Adrenal gland (tissue), 9 donors: ENCODE measurements at regions not wholly inside any gene's neighbourhood (a gene's known extent, or its start where the extent isn't known, plus 50 kb on each side); places are given as distances from the start of the nearest gene placed in this dataset.

Experiments
- DNase-seq, 7 donors: peaks; one replicate each; pipeline ENCODE4 v3.0.0-alpha.2; 2019 to 2020
- H3K27ac ChIP-seq, 5 donors: fragments of 200-600 bp; sonication (generic) in 4 of 5; 1 replicate in 3 of 5; 2 replicates in 2 of 5; pipeline versions ENCODE4 v1.5.1 to v1.8.0; 2016 to 2020; ENCODE audit warnings: mild to moderate bottlenecking in 1 of 5
- H3K27me3 ChIP-seq: fragments of 200-600 bp; 2 replicates; pipeline ENCODE4 v1.8.0; 2021
- H3K36me3 ChIP-seq, 2 donors: fragments of 200-600 bp; replicated peaks in 1 of 2; 1 replicate in 1 of 2; 2 replicates in 1 of 2; pipeline versions ENCODE4 v1.5.1 to v1.8.0; 2018 to 2022
- H3K4me1 ChIP-seq, 2 donors: fragments of 200-600 bp; replicated peaks in 1 of 2; 1 replicate in 1 of 2; 2 replicates in 1 of 2; pipeline versions ENCODE4 v1.5.1 to v1.8.0; 2018 to 2021
- H3K4me3 ChIP-seq, 4 donors: fragments of 200-600 bp; sonication (generic) in 3 of 4; one replicate each; pipeline ENCODE4 v1.5.1; 2016 to 2018
- H3K9me3 ChIP-seq, 3 donors: fragments of 200-600 bp; sonication (generic) in 1 of 3; replicated peaks in 1 of 3; 1 replicate in 2 of 3; 2 replicates in 1 of 3; pipeline versions ENCODE4 v1.5.1 to v1.8.0; 2016 to 2021
- CTCF ChIP-seq, 6 experiments: fragments of 450-650 bp in 4 of 6; fragments of 200-600 bp in 2 of 6; sonication (generic) in 1 of 6; IDR thresholded peaks; 1 replicate in 5 of 6; 2 replicates in 1 of 6; pipeline versions ENCODE4 v1.5.1 to v1.8.0; 2016 to 2021; ENCODE audit warnings: antibody characterized with exemption in 6 of 6, mild to moderate bottlenecking in 2 of 6, moderate library complexity in 1 of 6
- POLR2A ChIP-seq, 2 donors: fragments of 450-650 bp; IDR thresholded peaks; one replicate each; pipeline ENCODE4 v1.6.1; 2017; ENCODE audit warnings: antibody characterized with exemption in 2 of 2, mild to moderate bottlenecking in 2 of 2, moderate library complexity in 1 of 2
- WGBS, 4 donors: extraction: QIAGEN DNeasy Blood & Tissue Kit in 2 of 4; methylation state at CpG; one replicate each; pipeline versions ENCODE4 v1.1.5 to v1.1.7; 2013 to 2017; 5-methylcytosine and 5-hydroxymethylcytosine counted together
- intact Hi-C, 2 donors: fragments of 100-400 bp; cut with DNase I; formaldehyde crosslinking; loops; one replicate each; pipeline versions ENCODE4 v1.14.1 to v1.15.0; 2022 to 2023
- donor health status: healthy with polysubstance abuse.
- donor health status: Bipolar disorder and iron deficiency.
- donor health status: DM: yes; HTN: yes; CAD: no.
- donor health status: DM: no; HTN: no; CAD: no.
- donor health status: DM: no; HTN: no; CAD: no.

- DNase-seq, result no peak
- Histone ChIP-seq H3K36me3 (no peaks in the 10 kb centered on the region), H3K4me3 (no peak overlapping the region), H3K27ac (no peak overlapping the region), H3K27me3 (no peaks in the 10 kb centered on the region), H3K9me3 (peaks cover 3 to 7% (median 4%) of the 10 kb centered on the region in 3 donors), H3K4me1 (peaks cover 4 to 5% of the 10 kb centered on the region in 2 donors)
- intact Hi-C loops, result no loop called here
- TF ChIP-seq CTCF (IDR thresholded peaks at IDR 0.05) (no peak), POLR2A (IDR thresholded peaks at IDR 0.05) (no peak)
- 66 to 90% (median 72%) methylated on average over 2 of the region's 2 CpGs for WGBS, 4 donors
These were observed 73.5 kb upstream of the MKLN1 start for GRCh38 chr7:131254211-131254610.

- Histone ChIP-seq H3K36me3 (no peaks in the 10 kb centered on the region), H3K27me3 (no peaks in the 10 kb centered on the region), H3K4me1 (no peaks in the 10 kb centered on the region), H3K9me3 (peaks cover 3 to 7% (median 4%) of the 10 kb centered on the region in 3 donors), H3K4me3 (no peak overlapping the region), H3K27ac (no peak overlapping the region)
- no peak for DNase-seq
- no peak for TF ChIP-seq POLR2A (IDR thresholded peaks at IDR 0.05)
- 79 to 95% (median 88%) methylated on average over 1 of the region's 1 CpG for WGBS, 4 donors
- intact Hi-C loops, result no loop called here
These were observed 72.4 kb upstream of the MKLN1 start for GRCh38 chr7:131255242-131255641.

- Histone ChIP-seq H3K4me1 (no peaks in the 10 kb centered on the region), H3K9me3 (peaks cover 0 to 3% (median 0%) of the 10 kb centered on the region in 3 donors), H3K27ac (no peak overlapping the region), H3K27me3 (no peaks in the 10 kb centered on the region), H3K4me3 (no peak overlapping the region), H3K36me3 (no peaks in the 10 kb centered on the region)
- intact Hi-C loops, result no loop called here
- 87 to 96% (median 92%) methylated on average over 1 of the region's 1 CpG for WGBS, 4 donors
- no peak for DNase-seq
- no peak for TF ChIP-seq CTCF (IDR thresholded peaks at IDR 0.05)
- no peak for TF ChIP-seq POLR2A (IDR thresholded peaks at IDR 0.05)
These were observed 66.1 kb upstream of the MKLN1 start for GRCh38 chr7:131261476-131261994.

- intact Hi-C loops, result no loop called here
- WGBS, 4 donors, result 76 to 88% (median 83%) methylated on average over 4 of the region's 4 CpGs
- H3K4me3 ChIP-seq, result no peak overlapping the region
- no peaks in the 10 kb centered on the region for H3K36me3 ChIP-seq
- no peak overlapping the region for H3K27ac ChIP-seq
- H3K4me1 ChIP-seq, result no peaks in the 10 kb centered on the region
- no peaks in the 10 kb centered on the region for H3K27me3 ChIP-seq
- no peak for TF ChIP-seq CTCF (IDR thresholded peaks at IDR 0.05)
- TF ChIP-seq POLR2A (IDR thresholded peaks at IDR 0.05), result no peak
- DNase-seq, result peak in 1 of 7 donors; percentile 16
- H3K9me3 ChIP-seq, result no peaks in the 10 kb centered on the region
These were observed 62.4 kb upstream of the MKLN1 start for GRCh38 chr7:131265227-131265626.

GRCh38 chr7:131267631-131268030 lies 60.0 kb upstream of the MKLN1 start:
- Histone ChIP-seq H3K27me3 (no peaks in the 10 kb centered on the region), H3K4me1 (no peaks in the 10 kb centered on the region), H3K36me3 (no peaks in the 10 kb centered on the region), H3K27ac (no peak overlapping the region), H3K9me3 (no peaks in the 10 kb centered on the region), H3K4me3 (no peak overlapping the region)
- 89 to 99% (median 96%) methylated on average over 1 of the region's 1 CpG for whole genome bisulfite sequencing, 4 donors
- no peak for DNase-seq
- TF ChIP-seq POLR2A (IDR thresholded peaks at IDR 0.05), result no peak
- no peak for TF ChIP-seq CTCF (IDR thresholded peaks at IDR 0.05)
- intact Hi-C loops, result no loop called here
